ENCODE measurements at regions not wholly inside any gene's neighbourhood (a gene's known extent, or its start where the extent isn't known, plus 50 kb on each side); places are given as distances from the start of the nearest gene placed in this dataset.

GRCh38 chr18:1252936-1253335, 348.3 kb downstream of the ADCYAP1 start:
- no peaks in the 10 kb centered on the region for H4K20me1 ChIP-seq (ENCODE audit: insufficient read depth, low read length)
- H3K27me3 ChIP-seq (ENCODE audit: low read depth, low read length) = no peaks in the 10 kb centered on the region
- H3K27ac ChIP-seq (ENCODE audit: low read length) = no peak overlapping the region
- no peak overlapping the region for H3K4me2 ChIP-seq (ENCODE audit: low read length)
- H3K36me3 ChIP-seq (replicated peaks; ENCODE audit: low read depth, low read length) = no peaks in the 10 kb centered on the region
- no peak overlapping the region for H3K9ac ChIP-seq (ENCODE audit: low read length)
- no peaks in the 10 kb centered on the region for H3K79me2 ChIP-seq (ENCODE audit: low read length)
- no peaks in the 10 kb centered on the region for H3K9me3 ChIP-seq (ENCODE audit: insufficient read depth, low read length)
- no peak overlapping the region for H3K4me3 ChIP-seq (ENCODE audit: low read length)
- no peaks in the 10 kb centered on the region for H3K4me1 ChIP-seq (ENCODE audit: low read length)
- TF ChIP-seq CTCF (IDR thresholded peaks at IDR 0.05; ENCODE audit: low read depth, low read length) = no peak
- TF ChIP-seq EZH2phosphoT487 (IDR thresholded peaks at IDR 0.05; ENCODE audit: low read depth) = no peak
- H2AFZ ChIP-seq (ENCODE audit: low read depth, low read length) = no peak overlapping the region

- H3K4me2 ChIP-seq (ENCODE audit: low read length) = no peak overlapping the region
- H2AFZ ChIP-seq (ENCODE audit: low read depth, low read length) = no peak overlapping the region
- no peak overlapping the region for H3K27ac ChIP-seq (ENCODE audit: low read length)
- no peak overlapping the region for H3K4me3 ChIP-seq (ENCODE audit: low read length)
- no peaks in the 10 kb centered on the region for H4K20me1 ChIP-seq (ENCODE audit: insufficient read depth, low read length)
- no peaks in the 10 kb centered on the region for H3K9me3 ChIP-seq (ENCODE audit: insufficient read depth, low read length)
- H3K27me3 ChIP-seq (ENCODE audit: low read depth, low read length) = no peaks in the 10 kb centered on the region
- no peaks in the 10 kb centered on the region for H3K4me1 ChIP-seq (ENCODE audit: low read length)
- no peaks in the 10 kb centered on the region for H3K36me3 ChIP-seq (replicated peaks; ENCODE audit: low read depth, low read length)
- H3K79me2 ChIP-seq (ENCODE audit: low read length) = no peaks in the 10 kb centered on the region
- no peak overlapping the region for H3K9ac ChIP-seq (ENCODE audit: low read length)
- TF ChIP-seq EZH2phosphoT487 (IDR thresholded peaks at IDR 0.05; ENCODE audit: low read depth) (no peak), CTCF (IDR thresholded peaks at IDR 0.05; ENCODE audit: low read depth, low read length) (no peak)
Observed at GRCh38 chr18:1253827-1254226, 349.2 kb downstream of the ADCYAP1 start.

GRCh38 chr18:1261054-1261453, 356.4 kb downstream of the ADCYAP1 start:
- no peak overlapping the region for H2AFZ ChIP-seq (ENCODE audit: low read depth, low read length)
- H3K4me2 ChIP-seq (ENCODE audit: low read length) = no peak overlapping the region
- no peaks in the 10 kb centered on the region for H3K9me3 ChIP-seq (ENCODE audit: insufficient read depth, low read length)
- H3K79me2 ChIP-seq (ENCODE audit: low read length) = no peaks in the 10 kb centered on the region
- H3K9ac ChIP-seq (ENCODE audit: low read length) = no peak overlapping the region
- no peaks in the 10 kb centered on the region for H3K36me3 ChIP-seq (replicated peaks; ENCODE audit: low read depth, low read length)
- no peaks in the 10 kb centered on the region for H3K4me1 ChIP-seq (ENCODE audit: low read length)
- H4K20me1 ChIP-seq (ENCODE audit: insufficient read depth, low read length) = no peaks in the 10 kb centered on the region
- TF ChIP-seq EZH2phosphoT487 (IDR thresholded peaks at IDR 0.05; ENCODE audit: low read depth) (no peak), CTCF (IDR thresholded peaks at IDR 0.05; ENCODE audit: low read depth, low read length) (no peak)
- no peaks in the 10 kb centered on the region for H3K27me3 ChIP-seq (ENCODE audit: low read depth, low read length)
- no peak overlapping the region for H3K4me3 ChIP-seq (ENCODE audit: low read length)
- no peak overlapping the region for H3K27ac ChIP-seq (ENCODE audit: low read length)

- H3K79me2 ChIP-seq (ENCODE audit: low read length) = no peaks in the 10 kb centered on the region
- no peaks in the 10 kb centered on the region for H4K20me1 ChIP-seq (ENCODE audit: insufficient read depth, low read length)
- H3K9me3 ChIP-seq (ENCODE audit: insufficient read depth, low read length) = no peaks in the 10 kb centered on the region
- H3K27ac ChIP-seq (ENCODE audit: low read length) = no peak overlapping the region
- TF ChIP-seq EZH2phosphoT487 (IDR thresholded peaks at IDR 0.05; ENCODE audit: low read depth) (no peak), CTCF (IDR thresholded peaks at IDR 0.05; ENCODE audit: low read depth, low read length) (no peak)
- no peaks in the 10 kb centered on the region for H3K4me1 ChIP-seq (ENCODE audit: low read length)
- H3K36me3 ChIP-seq (replicated peaks; ENCODE audit: low read depth, low read length) = no peaks in the 10 kb centered on the region
- H3K4me3 ChIP-seq (ENCODE audit: low read length) = no peak overlapping the region
- no peak overlapping the region for H3K4me2 ChIP-seq (ENCODE audit: low read length)
- H3K9ac ChIP-seq (ENCODE audit: low read length) = no peak overlapping the region
- no peaks in the 10 kb centered on the region for H3K27me3 ChIP-seq (ENCODE audit: low read depth, low read length)
- no peak overlapping the region for H2AFZ ChIP-seq (ENCODE audit: low read depth, low read length)
Observed at GRCh38 chr18:1267021-1267420, 362.4 kb downstream of the ADCYAP1 start.

All from OCI-LY3 (cell line).